NCI-H2081 treated with DMSO at 0.1 percent for 48 hours (cell line): ENCODE measurements at regions not wholly inside any gene's neighbourhood (a gene's known extent, or its start where the extent isn't known, plus 50 kb on each side); places are given as distances from the start of the nearest gene placed in this dataset.
"Not testable (repeated sequence)": the region's sequence is repeated elsewhere in the genome, so short reads cannot be mapped to it uniquely, and the experiment has no call there.

Source experiments
- DNase-seq: peaks from one replicate; lab custom pipeline; 2025; lab: John Stamatoyannopoulos, UW

DNA sequence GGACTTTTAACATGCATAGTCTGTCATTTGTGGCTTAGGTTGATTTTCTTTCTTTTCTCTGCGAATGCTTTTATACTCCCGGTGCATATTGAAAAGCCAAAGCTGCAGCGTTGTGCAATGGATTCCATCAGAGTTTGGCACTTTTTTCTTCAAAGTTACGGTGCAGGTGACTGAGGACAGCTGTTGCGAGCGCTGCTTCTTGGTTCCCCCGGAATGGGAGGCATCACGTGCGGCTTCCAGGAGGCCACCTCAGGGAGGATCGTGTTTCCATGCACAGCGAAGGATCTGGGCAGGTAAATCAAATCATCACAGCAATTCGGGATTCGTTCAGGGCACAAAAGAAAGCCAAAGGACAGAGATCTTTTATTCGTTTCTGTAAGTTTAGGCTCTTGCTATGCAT lies 109.6 kb upstream of the ALKAL2 start:
- DNase-seq: no peak

DNA sequence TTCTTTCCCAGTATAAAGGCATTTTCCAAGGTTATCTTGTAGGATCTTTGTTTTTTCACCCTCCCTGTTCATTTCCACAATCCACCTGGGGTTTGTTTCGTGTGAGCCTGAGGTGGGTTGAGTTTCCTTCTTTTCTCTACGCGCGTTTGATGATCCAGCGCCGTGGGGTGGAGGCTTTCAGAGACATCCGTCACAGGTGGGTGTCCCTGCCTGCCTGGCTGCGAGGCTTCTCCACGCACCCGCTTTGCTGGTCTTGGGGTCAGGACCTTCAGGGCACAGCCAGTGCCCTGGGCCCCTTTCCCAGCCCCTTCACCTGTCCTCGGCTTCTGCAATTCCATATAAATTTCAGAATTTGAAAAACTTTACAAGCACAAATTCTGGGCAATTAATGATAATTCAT lies 109.0 kb upstream of the ALKAL2 start:
- DNase-seq: no peak

DNA sequence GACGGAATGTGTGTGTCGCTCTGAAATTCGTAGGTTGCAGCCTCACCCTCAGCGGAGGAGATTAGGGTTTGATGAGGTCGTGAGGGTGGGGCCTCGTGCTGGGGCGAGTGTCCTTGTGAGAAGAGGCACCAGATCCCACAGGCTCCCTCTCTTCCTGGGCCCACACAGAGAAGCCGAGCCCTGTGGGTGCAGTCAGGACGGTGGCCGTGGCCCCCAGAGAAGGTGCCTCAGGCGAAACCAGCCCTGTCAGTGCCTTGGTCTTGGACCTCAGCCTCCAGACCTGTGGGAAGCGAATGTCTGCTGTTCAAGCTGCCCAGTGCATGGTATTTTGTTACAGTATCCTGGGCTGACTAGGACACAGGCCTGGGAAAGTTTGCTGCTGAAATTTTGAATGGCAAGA lies 108.0 kb upstream of the ALKAL2 start:
- DNase-seq: no peak

DNA sequence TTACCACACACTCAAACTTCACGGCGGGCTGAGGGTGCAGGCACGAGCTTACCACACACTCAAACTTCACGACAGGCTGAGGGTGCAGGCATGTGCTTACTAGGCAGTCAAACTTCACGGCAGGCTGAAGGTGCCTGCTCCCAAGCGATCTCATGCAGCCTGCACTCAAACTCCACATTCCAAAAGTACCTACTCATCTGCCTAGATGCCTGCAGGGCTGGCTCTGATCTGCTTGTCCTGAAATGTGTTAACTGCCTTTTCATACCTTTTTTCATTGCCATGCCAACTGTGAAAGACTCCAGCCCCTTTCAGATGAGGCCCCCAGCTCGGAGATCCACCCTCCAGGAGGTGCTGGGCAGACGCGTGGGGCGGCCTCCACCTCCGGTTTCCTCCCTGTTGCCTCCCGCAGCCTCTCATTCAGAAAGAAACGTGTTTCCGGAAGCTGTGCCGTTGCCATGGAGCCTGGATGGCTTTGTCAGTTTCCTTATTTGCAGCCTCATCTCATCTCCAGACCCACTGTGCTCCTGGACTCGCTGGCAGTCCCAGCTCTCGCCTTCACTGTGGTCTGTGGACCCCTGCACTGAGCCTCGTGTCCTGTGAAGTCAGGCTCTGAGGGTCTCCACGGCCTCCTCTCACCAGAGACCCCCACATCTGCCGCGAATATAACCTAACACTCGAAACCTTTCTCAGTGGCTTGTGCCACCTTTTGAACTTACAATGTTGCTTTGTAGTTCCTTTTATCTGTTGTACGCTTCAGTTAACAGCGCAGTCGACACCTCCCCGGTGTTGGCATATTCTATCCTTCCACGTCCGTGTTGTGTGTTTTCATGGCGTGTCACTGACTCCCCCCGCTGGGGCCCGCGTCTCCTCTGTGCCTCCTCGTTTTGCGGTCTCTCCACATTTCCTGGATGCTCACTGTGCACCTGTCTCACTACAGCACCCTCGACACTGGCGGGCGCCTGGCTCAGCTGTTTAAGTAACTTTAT lies 106.1 kb upstream of the ALKAL2 start:
- no peak for DNase-seq

DNA sequence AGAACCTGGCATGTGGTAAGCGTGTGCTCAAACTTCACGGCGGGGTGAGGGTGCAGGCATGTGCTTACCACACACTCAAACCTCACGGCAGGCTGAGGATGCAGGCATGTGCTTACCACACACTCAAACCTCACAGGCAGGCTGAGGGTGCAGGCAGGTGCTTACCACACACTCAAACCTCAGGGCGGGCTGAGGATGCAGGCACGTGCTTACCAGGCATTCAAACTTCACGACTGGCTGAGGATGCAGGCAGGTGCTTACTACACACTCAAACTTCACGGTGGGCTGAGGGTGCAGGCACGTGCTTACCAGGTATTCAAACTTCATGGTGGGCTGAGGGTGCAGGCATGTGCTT lies 105.0 kb upstream of the ALKAL2 start:
- DNase-seq: no peak

DNA sequence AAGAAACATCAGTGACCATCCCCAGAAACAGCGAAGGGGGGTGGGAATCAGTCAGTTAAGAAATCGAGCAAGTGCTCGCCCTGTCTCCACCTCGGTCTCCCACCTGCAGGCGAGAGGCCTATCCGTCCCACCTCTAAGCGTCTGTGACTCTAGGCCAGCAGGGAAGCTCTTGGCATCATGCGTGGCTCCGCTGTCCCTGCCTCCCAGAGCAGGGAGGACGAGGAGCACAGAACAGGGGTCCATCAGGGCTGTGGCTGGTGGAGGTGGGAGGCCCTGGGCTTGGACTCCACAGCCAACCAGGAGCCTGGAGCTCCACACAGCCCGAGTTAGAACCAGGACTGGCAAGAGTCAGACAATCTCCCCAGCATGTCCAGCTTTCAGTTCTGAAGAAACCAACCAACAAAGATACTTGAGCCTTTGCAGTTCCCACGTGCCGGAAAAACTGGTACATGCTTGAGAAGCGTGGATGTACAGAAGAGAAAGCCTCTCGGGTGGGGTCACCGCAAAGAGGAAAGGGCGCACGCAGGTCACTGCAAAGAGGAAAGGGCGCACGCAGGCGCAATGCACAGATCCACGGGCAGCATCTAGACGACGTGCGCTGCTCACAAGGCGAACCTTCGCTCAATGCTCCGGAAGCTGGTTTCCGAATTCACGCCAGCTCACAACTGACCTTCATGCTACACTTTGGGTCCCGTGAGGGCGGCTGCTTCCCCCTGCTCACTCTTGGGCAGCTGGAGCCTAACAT lies 104.5 kb upstream of the ALKAL2 start:
- DNase-seq: no peak

DNA sequence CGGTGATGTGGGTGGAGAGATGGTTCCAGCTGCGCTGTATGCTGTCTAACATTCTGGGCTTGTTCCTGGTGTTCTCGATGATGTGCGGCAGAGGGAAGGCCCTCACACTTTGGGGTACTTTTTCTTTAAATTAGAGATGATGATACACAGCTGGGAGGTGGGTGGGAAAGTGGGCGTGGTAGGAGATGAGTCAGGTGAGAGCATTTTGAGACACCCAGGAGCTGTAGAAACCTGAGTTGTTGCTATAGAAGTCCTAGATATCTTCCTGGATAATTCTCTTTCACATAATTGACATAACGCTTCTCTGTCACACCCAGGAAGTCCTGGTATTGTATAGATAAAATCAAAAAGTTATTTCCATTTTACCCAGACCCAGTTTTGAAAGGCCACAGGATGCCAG lies 103.8 kb upstream of the ALKAL2 start:
- no peak for DNase-seq

DNA sequence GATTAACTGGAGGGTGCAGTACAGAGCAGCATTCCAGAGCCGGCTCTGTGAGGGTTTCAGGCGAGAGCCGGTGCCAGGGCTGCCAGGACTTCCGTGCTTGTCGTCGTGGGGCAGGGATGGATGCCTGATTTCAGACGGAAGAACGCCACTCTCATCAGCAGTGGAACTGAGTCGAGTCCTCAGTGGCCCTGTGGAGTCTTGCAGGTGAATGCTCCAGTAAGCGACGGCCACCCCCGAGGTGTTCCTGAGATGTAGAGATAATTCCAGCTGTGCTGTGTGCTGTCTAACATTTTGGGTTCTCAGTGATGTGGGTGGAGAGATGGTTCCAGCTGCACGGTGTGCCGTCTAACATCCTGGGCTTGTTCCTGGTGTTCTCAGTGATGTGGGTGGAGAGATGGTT lies 103.1 kb upstream of the ALKAL2 start:
- no peak for DNase-seq

DNA sequence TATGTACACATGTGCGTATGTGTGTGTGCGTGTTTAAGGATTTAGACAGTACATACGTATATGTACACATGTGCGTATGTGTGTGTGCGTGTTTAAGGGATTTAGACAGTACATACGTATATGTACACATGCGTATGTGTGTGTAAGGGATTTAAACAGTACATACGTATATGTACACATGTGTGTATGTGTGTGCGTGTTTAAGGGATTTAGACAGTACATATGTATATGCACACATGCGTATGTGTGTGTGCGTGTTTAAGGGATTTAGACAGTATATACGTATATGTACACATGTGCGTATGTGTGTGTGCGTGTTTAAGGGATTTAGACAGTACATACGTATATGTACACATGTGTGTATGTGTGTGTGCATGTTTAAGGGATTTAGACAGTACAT lies 102.1 kb upstream of the ALKAL2 start:
- DNase-seq: not testable (repeated sequence)

DNA sequence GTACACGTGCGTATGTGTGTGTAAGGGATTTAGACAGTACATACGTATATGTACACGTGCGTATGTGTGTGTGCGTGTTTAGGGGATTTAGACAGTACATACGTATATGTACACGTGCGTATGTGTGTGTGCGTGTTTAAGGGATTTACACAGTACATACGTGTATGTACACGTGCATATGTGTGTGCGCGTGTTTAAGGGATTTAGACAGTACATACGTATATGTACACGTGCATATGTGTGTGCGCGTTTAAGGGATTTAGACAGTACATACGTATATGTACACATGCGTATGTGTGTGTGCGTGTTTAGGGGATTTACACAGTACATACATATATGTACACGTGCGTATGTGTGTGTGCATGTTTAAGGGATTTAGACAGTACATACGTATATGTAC lies 100.9 kb upstream of the ALKAL2 start:
- DNase-seq: not testable (repeated sequence)

DNA sequence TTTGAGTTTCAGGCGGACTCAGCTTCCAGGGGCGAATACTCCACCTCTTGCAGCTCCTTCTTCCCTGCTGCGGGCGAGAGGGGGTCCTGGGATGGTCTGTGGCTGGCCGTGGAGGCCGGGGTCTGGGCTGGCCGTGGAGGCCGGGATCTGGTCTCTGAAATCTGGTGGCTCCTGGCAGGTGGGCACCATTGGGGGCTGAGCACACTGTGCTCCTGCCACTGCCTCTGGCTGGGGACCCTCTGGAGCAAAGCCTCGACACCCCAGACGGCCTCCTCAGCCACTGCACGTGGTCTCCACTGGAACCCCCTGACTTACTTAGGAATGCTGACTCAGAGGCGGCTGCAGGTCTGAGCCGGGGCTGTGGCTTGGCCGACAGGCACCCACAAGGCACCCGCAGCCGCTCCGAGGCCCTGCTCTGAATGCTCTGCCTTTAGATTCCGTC lies 100.1 kb upstream of the ALKAL2 start:
- no peak for DNase-seq

DNA sequence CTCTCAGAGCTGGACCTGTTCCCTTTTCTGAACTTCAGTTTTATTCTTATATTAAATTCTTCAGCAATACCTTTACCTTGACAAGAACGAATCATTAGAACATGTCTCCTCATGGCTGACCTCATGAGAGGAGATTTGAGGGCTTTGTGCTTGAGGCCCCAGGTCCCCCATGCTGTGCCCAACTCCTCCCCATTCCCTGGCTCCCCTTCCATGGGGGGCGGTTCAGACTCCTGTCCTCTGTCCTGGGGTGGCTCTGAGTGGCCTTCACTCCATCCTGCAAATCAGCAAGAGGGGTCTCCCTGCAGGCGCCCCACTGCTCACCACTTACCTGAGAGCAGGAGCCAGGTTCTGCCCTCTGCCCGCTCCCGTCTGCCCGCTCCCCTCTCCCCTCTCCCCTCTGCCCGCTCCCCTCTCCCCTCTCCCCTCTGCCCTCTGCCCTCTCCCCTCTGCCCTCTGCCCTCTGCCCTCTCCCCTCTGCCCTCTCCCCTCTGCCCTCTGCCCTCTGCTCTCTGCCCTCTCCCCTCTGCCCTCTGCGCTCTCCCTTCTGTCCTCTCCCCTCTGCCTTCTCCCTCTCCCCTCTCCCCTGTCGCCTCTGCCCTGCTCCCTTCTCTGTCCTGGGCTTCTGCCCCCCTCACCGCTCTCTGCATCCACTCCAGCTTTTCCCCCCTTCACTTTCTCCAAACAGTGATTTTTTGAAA lies 98.7 kb upstream of the ALKAL2 start:
- no peak for DNase-seq

DNA sequence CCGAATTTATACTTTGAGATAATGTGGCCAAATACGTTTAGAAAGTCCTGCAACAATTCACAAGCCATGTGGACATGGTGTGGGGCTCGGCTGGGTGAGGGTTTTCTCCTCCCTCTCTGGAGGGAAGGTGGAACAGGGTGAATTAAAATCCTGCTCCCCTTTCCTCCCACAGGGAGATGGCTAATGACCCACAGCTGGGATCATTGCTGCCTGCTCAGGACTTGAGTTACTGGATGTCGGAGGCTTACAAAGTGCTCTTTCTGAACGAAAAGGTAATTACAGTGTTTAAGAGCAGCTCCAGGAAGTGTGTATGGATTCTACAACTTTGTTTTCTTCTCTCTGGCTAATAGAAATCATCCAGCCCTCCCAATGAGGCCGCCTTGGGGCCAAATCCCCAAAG lies 97.9 kb upstream of the ALKAL2 start:
- no peak for DNase-seq

DNA sequence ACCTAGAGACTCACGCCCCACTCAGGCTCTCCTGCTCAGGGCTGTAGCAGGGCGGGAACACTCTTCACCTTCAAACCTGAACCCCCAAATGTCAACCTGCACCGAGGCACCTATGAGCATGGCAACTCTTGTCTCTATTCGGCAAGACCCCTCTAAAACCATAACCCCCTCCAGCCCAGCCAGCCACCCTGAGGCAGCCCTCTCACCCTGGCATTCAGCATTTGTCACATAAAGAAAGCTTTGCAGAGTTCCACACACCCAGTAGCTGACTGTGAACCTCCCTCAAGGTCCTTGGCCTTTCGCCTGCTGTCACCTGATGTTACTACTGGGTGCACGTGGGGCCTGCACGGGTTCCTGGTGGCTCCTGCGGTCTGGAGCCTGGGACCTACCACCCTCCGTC lies 97.2 kb upstream of the ALKAL2 start:
- no peak for DNase-seq

DNA sequence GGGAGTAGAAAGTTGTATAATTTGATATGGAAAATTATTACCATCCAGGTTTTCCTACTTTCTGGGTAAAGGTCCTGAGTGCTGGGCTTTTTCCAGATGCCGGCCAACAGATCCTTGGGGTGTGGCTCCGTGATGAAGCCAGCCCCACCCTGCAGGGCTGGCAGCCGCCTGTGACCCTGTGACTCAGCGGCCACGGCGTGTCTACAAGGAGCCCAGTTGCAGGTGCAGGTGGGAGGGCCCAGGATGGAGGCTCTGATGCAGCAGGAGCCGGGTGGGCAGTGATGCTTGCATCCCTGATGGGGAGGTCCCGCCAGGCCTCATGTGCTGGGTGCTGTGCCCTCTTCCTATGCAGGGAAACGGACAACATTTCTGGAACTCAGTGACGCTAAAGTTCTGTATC lies 96.0 kb upstream of the ALKAL2 start:
- DNase-seq: no peak

DNA sequence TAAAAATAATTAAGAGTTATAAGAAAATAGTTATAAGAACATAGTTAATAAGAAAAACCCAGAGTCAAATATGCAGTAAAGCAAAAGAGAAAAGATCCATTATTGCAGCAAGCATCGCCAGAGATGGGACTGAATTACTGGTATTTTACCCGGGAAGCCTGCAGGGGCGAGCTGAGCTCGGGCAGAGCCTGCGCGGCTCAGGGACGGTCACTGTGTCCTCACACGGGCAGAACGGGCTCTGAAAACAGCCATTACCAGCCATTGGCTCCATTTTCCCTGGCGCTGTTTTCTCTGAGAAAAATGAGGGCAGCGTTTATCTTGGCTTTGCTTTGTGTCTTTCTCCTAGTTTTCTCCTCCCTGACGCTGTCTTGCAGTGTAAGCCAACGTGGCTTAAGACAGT lies 95.3 kb upstream of the ALKAL2 start:
- no peak for DNase-seq

DNA sequence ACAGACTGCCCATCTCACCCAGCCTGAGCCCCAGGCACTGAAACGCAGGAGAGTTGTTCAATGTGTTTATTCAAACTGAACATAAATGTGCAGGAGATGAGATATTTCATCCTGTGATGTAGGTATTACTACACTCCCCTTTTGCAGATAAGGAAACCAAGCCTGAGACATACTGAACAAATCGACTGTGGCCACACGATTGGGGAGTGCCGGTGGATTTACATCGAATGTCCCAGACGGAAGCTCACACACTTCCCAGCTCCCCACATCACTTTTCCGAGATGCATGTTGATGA lies 94.8 kb upstream of the ALKAL2 start:
- no peak for DNase-seq

DNA sequence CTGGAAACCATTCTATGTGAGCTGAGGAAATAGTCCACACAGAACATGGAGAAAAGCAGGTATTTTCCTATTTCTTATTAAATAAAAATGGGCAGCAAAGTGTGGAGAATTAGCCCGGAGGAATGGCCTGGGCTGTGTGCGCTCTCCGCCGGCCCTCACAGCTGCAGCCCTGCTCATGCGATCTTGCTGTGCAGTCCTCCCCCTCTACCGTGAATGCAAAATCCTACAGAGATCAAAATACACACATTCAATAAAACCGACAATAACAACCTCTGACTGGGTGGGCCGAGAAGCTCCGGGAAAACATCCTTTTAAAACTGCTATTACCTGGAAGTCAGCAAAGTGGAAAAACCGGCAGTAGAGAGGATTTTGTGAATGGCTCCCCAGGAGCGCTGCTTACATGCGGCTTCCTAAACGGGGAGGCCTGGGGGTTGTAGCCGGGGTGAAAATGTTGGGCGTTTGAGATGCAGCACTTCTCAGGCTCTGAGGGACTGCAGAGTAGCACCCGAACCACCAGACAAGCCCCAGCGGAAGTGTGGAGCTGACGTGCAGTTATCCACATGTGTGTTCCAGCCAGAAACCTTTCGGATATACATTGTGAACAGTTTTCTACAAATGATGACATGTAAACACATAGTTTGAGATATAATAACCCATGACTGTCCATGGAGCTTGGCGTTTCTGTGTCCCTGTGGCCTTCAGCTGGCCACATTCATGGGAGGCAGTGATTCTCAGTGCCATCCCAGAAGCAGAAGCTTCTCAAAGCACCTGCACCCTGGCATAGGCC lies 94.2 kb upstream of the ALKAL2 start:
- no peak for DNase-seq

DNA sequence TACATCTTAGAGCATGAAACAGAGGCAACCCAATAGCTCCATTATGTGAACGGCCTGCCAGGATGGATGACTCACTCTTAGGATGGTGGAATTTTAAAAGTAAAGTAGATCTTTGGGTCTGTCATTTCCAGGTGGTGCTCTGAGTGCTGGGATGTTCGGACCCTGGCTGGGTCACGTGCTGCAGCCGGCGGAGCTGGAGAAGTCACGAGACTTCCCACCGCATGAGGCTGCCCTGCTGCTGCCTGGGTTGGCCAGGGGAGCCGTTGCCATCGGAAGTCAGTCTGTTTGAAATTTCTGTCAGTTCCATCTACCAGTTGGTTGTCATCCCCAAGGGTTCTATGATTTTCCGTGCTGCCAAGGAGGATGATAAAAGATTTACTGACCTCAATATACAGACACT lies 93.3 kb upstream of the ALKAL2 start:
- DNase-seq: no peak

DNA sequence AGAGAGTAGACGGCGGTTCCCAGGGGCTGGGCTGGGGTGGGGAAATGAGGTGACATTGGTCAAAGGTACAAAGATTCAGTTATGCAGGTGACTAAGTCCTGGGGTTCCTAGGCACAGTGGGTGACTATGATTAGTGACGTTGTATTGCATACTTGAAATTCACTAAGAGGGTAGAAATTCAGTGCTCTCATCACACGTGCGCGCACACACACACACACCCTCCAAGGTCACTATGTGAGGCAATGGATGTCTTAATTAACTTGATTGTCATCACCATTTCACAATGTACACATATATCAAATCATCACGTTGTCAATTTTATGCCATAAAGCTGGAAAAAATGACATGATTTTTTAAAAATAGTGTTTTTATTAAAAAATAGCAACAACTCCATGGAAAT lies 92.9 kb upstream of the ALKAL2 start:
- DNase-seq: no peak

DNA sequence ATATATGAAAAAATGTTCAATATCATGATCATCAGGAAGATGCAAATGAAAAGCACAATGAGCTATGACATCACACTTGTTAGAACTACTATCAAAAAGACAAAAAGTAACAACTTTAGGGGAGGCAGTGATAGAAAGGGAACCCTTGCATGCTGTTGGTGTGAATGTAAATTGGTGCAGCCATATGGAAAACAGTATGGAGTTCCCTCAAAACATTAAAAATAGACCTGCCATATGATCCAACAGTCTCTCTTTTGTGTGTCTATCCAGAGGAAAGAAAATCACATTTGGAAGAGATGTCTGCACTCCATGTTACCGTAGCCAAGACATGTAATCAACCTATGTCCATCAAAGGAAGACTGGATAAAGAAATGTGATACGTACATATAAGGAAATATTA lies 92.3 kb upstream of the ALKAL2 start:
- no peak for DNase-seq

DNA sequence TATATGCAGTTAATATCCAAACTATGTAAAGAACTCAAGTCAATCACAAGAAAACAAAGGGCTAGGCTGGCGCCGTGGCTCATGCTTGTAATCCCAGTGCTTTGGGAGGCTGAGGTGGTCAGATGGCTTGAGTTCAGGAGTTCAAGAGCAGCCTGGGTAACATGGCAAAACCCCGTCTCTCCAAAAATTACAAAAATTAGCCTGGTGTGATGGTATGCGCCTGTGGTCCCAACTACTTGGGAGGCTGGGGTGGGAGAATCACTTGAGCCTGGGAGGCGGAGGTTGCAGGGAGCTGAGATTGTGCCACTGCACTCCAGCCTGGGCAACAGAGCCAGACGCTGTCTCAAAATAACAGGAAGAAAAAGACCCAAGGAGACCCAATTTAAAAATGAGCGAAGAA lies 91.9 kb upstream of the ALKAL2 start:
- DNase-seq: no peak
